MM.1S (cell line): ENCODE measurements at regions not wholly inside any gene's neighbourhood (a gene's known extent, or its start where the extent isn't known, plus 50 kb on each side); places are given as distances from the start of the nearest gene placed in this dataset.

Experiments
- DNase-seq: peaks from one replicate; pipeline ENCODE4 v3.0.0-alpha.2; 2015
- H2AFZ ChIP-seq: fragments of 300-600 bp; sonication (generic); 2 replicates; pipeline ENCODE4 v1.6.0; 2016; ENCODE audit warnings: antibody characterized with exemption, low read length
- H3F3A ChIP-seq: fragments of 300-600 bp; sonication (generic); 2 replicates; pipeline ENCODE4 v1.6.1; 2016; ENCODE audit warnings: mild to moderate bottlenecking, antibody characterized with exemption, low read length, moderate library complexity, mixed read lengths; ENCODE audit not compliant: insufficient read depth
- H3K27ac ChIP-seq: fragments of 300-600 bp; sonication (generic); 2 replicates; pipeline ENCODE4 v1.5.1; 2016; ENCODE audit warnings: mild to moderate bottlenecking, low read length
- H3K27me3 ChIP-seq: fragments of 300-600 bp; sonication (generic); replicated peaks from 2 replicates; pipeline ENCODE4 v1.6.0; 2016; ENCODE audit warnings: low read length; ENCODE audit not compliant: insufficient read depth
- H3K36me3 ChIP-seq: fragments of 300-600 bp; sonication (generic); replicated peaks from 2 replicates; pipeline ENCODE4 v1.6.1; 2016; ENCODE audit warnings: mild to moderate bottlenecking, low read length, mixed read lengths; ENCODE audit not compliant: insufficient read depth
- H3K4me1 ChIP-seq: fragments of 300-600 bp; sonication (generic); 2 replicates; pipeline ENCODE4 v1.6.1; 2016; ENCODE audit warnings: low read length, mixed read lengths
- H3K4me2 ChIP-seq: fragments of 300-600 bp; sonication (generic); 2 replicates; pipeline ENCODE4 v1.6.0; 2016; ENCODE audit warnings: low read depth, low read length
- H3K4me3 ChIP-seq: fragments of 300-600 bp; sonication (generic); 2 replicates; pipeline ENCODE4 v1.5.1; 2016; ENCODE audit warnings: low read length, mixed read lengths
- H3K79me2 ChIP-seq: fragments of 300-600 bp; sonication (generic); 2 replicates; pipeline ENCODE4 v1.6.1; 2016; ENCODE audit warnings: mixed run types, low read length, mixed read lengths
- H3K9ac ChIP-seq: fragments of 300-600 bp; sonication (generic); 2 replicates; pipeline ENCODE4 v1.6.1; 2016; ENCODE audit warnings: low read length, mixed read lengths
- H3K9me2 ChIP-seq: fragments of 300-600 bp; sonication (generic); replicated peaks from 2 replicates; pipeline ENCODE4 v1.6.1; 2016; ENCODE audit warnings: mild to moderate bottlenecking, low read length, mixed read lengths; ENCODE audit not compliant: insufficient read depth
- H3K9me3 ChIP-seq: fragments of 300-600 bp; sonication (generic); replicated peaks from 2 replicates; pipeline ENCODE4 v1.6.1; 2016; ENCODE audit warnings: mild to moderate bottlenecking, low read length, mixed read lengths; ENCODE audit not compliant: insufficient read depth
- H4K20me1 ChIP-seq: fragments of 300-600 bp; sonication (generic); 2 replicates; pipeline ENCODE4 v1.6.1; 2016; ENCODE audit warnings: mild to moderate bottlenecking, low read length, moderate library complexity, mixed read lengths; ENCODE audit not compliant: insufficient read depth
- EZH2 ChIP-seq: fragments of 300-600 bp; sonication (generic); optimal IDR thresholded peaks from 2 replicates; pipeline ENCODE3; 2017; ENCODE audit warnings: low read depth, mild to moderate bottlenecking, antibody characterized with exemption, low read length, mixed read lengths
- EZH2phosphoT487 ChIP-seq: fragments of 300-600 bp; sonication (generic); IDR thresholded peaks from 2 replicates; pipeline ENCODE4 v1.6.1; 2018; ENCODE audit warnings: antibody characterized with exemption, low read length
- TF ChIP-seq, protein P1 (sequence below): fragments of 300-600 bp; sonication (generic); IDR thresholded peaks from 2 replicates; pipeline ENCODE4 v1.5.1; 2016; ENCODE audit warnings: antibody characterized with exemption, low read length, mixed read lengths

- TF ChIP-seq EZH2 (no peak), EZH2phosphoT487 (no peak)
- TF ChIP-seq, protein P1, sequence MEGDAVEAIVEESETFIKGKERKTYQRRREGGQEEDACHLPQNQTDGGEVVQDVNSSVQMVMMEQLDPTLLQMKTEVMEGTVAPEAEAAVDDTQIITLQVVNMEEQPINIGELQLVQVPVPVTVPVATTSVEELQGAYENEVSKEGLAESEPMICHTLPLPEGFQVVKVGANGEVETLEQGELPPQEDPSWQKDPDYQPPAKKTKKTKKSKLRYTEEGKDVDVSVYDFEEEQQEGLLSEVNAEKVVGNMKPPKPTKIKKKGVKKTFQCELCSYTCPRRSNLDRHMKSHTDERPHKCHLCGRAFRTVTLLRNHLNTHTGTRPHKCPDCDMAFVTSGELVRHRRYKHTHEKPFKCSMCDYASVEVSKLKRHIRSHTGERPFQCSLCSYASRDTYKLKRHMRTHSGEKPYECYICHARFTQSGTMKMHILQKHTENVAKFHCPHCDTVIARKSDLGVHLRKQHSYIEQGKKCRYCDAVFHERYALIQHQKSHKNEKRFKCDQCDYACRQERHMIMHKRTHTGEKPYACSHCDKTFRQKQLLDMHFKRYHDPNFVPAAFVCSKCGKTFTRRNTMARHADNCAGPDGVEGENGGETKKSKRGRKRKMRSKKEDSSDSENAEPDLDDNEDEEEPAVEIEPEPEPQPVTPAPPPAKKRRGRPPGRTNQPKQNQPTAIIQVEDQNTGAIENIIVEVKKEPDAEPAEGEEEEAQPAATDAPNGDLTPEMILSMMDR, result no peak
- Histone ChIP-seq H3K9me3 (no peaks in the 10 kb centered on the region), H3K4me3 (no peak overlapping the region), H2AFZ (no peak overlapping the region), H3K36me3 (no peaks in the 10 kb centered on the region), H3K9ac (no peak overlapping the region), H3F3A (no peaks in the 10 kb centered on the region), H3K4me2 (no peak overlapping the region), H4K20me1 (no peaks in the 10 kb centered on the region), H3K9me2 (no peaks in the 10 kb centered on the region), H3K27ac (no peak overlapping the region), H3K79me2 (no peaks in the 10 kb centered on the region), H3K27me3 (no peaks in the 10 kb centered on the region), H3K4me1 (no peaks in the 10 kb centered on the region)
- no peak for DNase-seq
Observed at GRCh38 chr4:117817301-117817700, 217.0 kb upstream of the NDST3 start.

DNA sequence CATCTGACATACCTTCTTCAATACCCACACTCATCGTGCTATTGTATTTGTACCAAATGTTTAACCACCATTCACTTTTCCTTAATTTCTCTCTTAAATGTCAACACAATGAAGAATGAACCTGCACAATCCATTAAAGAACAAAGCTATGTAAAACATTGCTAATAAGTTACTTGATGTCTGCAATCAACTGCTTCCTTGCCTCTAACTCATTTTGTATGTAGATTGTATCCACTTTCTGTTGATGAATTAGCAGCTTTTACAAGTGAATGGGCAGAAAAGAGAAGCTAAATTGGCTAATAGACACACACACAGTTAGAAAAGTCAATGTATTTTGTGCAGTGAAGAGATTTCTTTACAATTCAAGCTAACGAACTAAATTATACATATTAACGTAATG is 212.5 kb upstream of the NDST3 start:
- Histone ChIP-seq H3K4me3 (no peak overlapping the region), H3K9ac (no peak overlapping the region)

DNA sequence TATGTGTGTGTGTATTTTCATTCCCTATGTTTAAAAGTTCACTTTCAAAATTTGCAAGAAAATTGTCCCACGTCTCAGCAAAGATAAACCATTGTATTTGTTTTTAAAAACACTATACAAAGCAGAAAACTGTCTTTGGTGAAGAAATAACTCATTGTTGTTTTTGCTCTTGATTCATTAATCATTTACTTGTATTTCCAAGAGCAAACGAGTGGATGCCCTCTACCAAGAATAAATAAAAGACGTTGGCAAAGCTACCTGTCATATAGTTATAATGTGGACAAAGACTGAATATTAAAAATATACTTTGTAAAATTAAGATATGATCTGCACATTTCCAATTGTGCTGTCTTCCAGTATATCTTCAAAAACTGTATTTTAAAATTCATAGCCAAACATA is 210.9 kb upstream of the NDST3 start:
- Histone ChIP-seq H3K9me3 (no peaks in the 10 kb centered on the region), H3K9ac (no peak overlapping the region), H3K4me2 (no peak overlapping the region), H3K36me3 (no peaks in the 10 kb centered on the region), H4K20me1 (no peaks in the 10 kb centered on the region), H3K9me2 (no peaks in the 10 kb centered on the region), H3K27me3 (no peaks in the 10 kb centered on the region), H3K4me3 (no peak overlapping the region), H2AFZ (no peak overlapping the region), H3K4me1 (no peaks in the 10 kb centered on the region), H3K27ac (no peak overlapping the region), H3F3A (no peaks in the 10 kb centered on the region), H3K79me2 (no peaks in the 10 kb centered on the region)
- no peak for TF ChIP-seq EZH2
- TF ChIP-seq EZH2phosphoT487, result no peak
- TF ChIP-seq, protein P1, result no peak
- no peak for DNase-seq

More for the DNA sequence above, 212.5 kb upstream of the NDST3 start:
- no peaks in the 10 kb centered on the region for H3K36me3 ChIP-seq
- H3K9me2 ChIP-seq, result no peaks in the 10 kb centered on the region
- H2AFZ ChIP-seq, result no peak overlapping the region
- TF ChIP-seq, protein P1, result no peak
- no peak for TF ChIP-seq EZH2phosphoT487
- no peak for TF ChIP-seq EZH2
- DNase-seq, result no peak
- H4K20me1 ChIP-seq, result no peaks in the 10 kb centered on the region
- H3K27me3 ChIP-seq, result no peaks in the 10 kb centered on the region
- no peaks in the 10 kb centered on the region for H3K9me3 ChIP-seq
- H3F3A ChIP-seq, result no peaks in the 10 kb centered on the region
- no peaks in the 10 kb centered on the region for H3K4me1 ChIP-seq
- no peaks in the 10 kb centered on the region for H3K79me2 ChIP-seq
- H3K4me2 ChIP-seq, result no peak overlapping the region
- no peak overlapping the region for H3K27ac ChIP-seq
